Neural cell (in vitro differentiated cells): ENCODE measurements at regions not wholly inside any gene's neighbourhood (a gene's known extent, or its start where the extent isn't known, plus 50 kb on each side); places are given as distances from the start of the nearest gene placed in this dataset.

Source experiments
- EZH2 ChIP-seq: fragments of 200-600, 300-800 bp; shearing (Covaris generic), sonication (generic); IDR thresholded peaks from 2 replicates; pipeline ENCODE4 v1.6.1; 2014; ENCODE audit warnings: antibody characterized with exemption, low read length, borderline replicate concordance, mild to moderate bottlenecking; ENCODE audit not compliant: insufficient read depth, poor library complexity, severe bottlenecking
- POLR2AphosphoS5 ChIP-seq: IDR thresholded peaks from 2 replicates; pipeline ENCODE4 v1.6.1; 2012
- TF ChIP-seq, protein P1 (sequence below): fragments of 450-650 bp; IDR thresholded peaks from 2 replicates; pipeline ENCODE4 v1.5.1; 2014; ENCODE audit warnings: antibody characterized with exemption, mild to moderate bottlenecking, moderate library complexity; ENCODE audit not compliant: poor library complexity, severe bottlenecking

DNA sequence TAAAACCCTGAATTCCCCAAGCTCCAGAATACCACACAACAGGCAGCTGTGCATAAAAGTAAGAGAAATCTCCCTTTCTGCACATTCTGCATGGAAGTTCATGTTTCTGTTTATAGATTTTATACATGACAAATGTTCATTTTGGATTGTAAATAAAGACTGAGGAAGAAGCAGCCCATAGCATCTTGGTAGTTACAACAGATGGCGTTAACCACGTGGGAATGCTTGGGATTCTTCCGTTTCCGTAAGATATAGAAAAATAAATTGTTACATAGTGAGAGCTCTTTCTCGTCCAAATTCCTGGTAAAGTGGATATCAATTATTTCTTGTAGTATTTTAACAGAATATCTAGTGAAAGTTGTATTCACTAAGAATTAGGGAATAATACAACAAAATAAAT, 1016.5 kb downstream of the GRM8 start:
- TF ChIP-seq, protein P1, sequence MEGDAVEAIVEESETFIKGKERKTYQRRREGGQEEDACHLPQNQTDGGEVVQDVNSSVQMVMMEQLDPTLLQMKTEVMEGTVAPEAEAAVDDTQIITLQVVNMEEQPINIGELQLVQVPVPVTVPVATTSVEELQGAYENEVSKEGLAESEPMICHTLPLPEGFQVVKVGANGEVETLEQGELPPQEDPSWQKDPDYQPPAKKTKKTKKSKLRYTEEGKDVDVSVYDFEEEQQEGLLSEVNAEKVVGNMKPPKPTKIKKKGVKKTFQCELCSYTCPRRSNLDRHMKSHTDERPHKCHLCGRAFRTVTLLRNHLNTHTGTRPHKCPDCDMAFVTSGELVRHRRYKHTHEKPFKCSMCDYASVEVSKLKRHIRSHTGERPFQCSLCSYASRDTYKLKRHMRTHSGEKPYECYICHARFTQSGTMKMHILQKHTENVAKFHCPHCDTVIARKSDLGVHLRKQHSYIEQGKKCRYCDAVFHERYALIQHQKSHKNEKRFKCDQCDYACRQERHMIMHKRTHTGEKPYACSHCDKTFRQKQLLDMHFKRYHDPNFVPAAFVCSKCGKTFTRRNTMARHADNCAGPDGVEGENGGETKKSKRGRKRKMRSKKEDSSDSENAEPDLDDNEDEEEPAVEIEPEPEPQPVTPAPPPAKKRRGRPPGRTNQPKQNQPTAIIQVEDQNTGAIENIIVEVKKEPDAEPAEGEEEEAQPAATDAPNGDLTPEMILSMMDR, result no peak
- TF ChIP-seq EZH2, result no peak
- no peak for TF ChIP-seq POLR2AphosphoS5
